Fibroblast of villous mesenchyme (primary cell): ENCODE measurements at regions not wholly inside any gene's neighbourhood (a gene's known extent, or its start where the extent isn't known, plus 50 kb on each side); places are given as distances from the start of the nearest gene placed in this dataset.

ENCODE experiments used
- DNase-seq: peaks from one replicate; pipeline ENCODE4 v3.0.0-alpha.2; 2010; ENCODE audit warnings: low read depth
- H3K4me3 ChIP-seq: 2 replicates; pipeline ENCODE4 v1.5.1; 2011; ENCODE audit warnings: low read depth, mild to moderate bottlenecking, low read length
- TF ChIP-seq, protein P1 (sequence below): IDR thresholded peaks from 2 replicates; pipeline ENCODE4 v1.5.1; 2012; ENCODE audit warnings: low read depth, mild to moderate bottlenecking, low read length; ENCODE audit not compliant: insufficient read depth

GRCh38 chr1:218611916-218612585 is 266.9 kb downstream of the TGFB2 start:
- TF ChIP-seq, protein P1, sequence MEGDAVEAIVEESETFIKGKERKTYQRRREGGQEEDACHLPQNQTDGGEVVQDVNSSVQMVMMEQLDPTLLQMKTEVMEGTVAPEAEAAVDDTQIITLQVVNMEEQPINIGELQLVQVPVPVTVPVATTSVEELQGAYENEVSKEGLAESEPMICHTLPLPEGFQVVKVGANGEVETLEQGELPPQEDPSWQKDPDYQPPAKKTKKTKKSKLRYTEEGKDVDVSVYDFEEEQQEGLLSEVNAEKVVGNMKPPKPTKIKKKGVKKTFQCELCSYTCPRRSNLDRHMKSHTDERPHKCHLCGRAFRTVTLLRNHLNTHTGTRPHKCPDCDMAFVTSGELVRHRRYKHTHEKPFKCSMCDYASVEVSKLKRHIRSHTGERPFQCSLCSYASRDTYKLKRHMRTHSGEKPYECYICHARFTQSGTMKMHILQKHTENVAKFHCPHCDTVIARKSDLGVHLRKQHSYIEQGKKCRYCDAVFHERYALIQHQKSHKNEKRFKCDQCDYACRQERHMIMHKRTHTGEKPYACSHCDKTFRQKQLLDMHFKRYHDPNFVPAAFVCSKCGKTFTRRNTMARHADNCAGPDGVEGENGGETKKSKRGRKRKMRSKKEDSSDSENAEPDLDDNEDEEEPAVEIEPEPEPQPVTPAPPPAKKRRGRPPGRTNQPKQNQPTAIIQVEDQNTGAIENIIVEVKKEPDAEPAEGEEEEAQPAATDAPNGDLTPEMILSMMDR: no peak
- no peak overlapping the region for H3K4me3 ChIP-seq
- DNase-seq: no peak

DNA sequence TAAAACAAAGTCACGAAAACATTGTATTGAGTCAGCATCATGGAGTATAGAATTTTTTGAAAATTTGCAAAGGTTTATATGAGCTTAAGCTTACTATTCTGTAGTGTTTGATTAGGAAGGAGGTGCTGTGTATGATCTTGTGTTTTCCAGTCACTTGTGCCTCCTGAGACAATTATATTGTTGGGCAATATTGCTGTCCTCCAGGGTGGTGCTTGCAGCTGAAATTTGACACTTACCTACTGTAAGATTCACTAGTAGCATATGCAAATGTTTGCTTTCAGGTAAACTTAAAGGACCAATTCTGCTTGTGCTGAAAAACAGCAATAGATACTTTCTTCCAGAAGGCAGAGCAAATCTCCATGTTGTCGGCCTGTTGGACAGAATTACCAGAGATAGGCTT is 268.0 kb downstream of the TGFB2 start:
- H3K4me3 ChIP-seq: no peak overlapping the region
- TF ChIP-seq, protein P1: no peak
- no peak for DNase-seq

DNA sequence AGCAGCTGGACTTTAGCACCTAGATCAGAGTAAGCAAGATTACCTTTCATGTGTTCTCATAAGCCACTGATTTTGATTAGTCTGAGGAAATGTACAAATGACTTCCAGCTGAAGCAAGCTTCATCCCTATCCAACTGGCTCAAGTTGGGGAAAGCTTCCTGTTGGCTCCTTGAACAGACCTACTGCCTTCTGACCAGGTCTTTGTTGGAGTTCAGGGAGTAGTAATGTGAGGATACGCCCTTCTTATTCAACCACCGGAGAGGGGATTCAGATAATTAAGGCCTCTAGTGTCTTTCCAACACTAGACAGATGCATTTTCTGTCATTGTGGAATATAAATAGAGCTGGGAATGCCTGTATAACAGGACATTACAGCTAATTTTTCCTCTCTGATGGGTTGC is 268.9 kb downstream of the TGFB2 start:
- no peak overlapping the region for H3K4me3 ChIP-seq
- no peak for DNase-seq
- TF ChIP-seq, protein P1: no peak

DNA sequence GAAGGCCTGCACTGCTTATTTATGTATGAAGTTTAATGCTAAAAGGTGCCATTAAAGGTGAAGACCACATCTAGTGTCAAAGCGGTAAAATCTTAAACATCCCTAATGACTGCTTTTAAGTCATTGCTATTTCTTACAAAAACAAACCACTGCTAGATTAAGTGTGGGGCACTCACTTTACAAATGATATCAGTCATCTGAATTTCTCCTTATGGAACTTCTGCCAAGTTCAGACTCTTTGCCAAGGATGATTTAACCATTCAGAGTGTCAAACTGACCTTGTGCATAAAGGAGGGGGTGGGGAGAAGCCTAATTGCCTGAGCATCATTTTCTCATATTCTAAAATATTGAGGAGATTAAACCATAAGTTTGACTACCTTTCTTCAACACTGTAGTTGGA is 271.5 kb downstream of the TGFB2 start:
- no peak for DNase-seq
- no peak overlapping the region for H3K4me3 ChIP-seq
- TF ChIP-seq, protein P1: no peak

- DNase-seq: no peak
- H3K4me3 ChIP-seq: no peak overlapping the region
- TF ChIP-seq, protein P1: no peak
Measured at GRCh38 chr1:218617986-218618385, 272.9 kb downstream of the TGFB2 start.

DNA sequence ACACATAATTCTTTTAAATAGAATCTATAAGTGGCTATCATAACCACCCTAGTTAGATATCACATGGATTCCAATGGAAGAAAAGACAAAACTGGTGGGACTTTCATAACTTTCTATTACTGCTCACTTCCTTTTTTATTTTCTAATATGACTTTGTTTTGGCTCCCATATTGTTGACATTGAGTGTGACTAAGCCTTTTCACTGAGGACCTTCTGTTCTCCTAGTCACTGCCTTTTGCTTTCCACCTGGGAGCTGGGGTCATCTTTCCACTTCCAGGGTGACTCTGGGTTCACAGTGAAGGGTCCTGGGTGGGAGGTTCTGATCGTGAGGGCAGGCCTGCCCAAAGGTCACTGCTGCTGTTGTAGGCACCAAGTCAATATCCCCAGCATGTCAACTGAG is 275.8 kb downstream of the TGFB2 start:
- TF ChIP-seq, protein P1: no peak
- no peak overlapping the region for H3K4me3 ChIP-seq
- peak; percentile 28 for DNase-seq

DNA sequence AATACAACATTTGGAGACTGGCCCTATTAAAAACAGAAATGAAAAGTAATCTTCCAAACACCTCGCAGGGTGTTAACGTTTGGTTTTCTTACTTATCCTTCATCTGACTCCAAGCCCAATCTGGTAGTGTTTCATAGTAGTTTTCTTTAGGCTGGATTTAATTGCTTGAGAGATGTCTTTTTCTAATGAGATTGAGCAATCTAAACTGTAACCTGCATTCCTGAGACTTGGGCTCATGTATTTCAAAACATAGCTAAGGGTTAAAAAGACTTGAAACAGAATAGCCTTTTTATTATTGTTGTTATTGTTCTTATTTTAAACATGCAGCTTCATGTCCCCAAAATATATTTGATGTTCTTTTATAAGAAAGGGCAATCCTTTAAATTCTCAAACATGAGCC is 278.9 kb downstream of the TGFB2 start:
- peak; percentile 52 for DNase-seq
- TF ChIP-seq, protein P1: no peak
- H3K4me3 ChIP-seq: no peak overlapping the region
